ENCODE measurements at regions not wholly inside any gene's neighbourhood (a gene's known extent, or its start where the extent isn't known, plus 50 kb on each side); places are given as distances from the start of the nearest gene placed in this dataset.
"Not testable (repeated sequence)": the region's sequence is repeated elsewhere in the genome, so short reads cannot be mapped to it uniquely, and the experiment has no call there.

GRCh38 chr1:80565406-80565805, 1235.3 kb upstream of the ADGRL2 start:
- H3K9me3 ChIP-seq (replicated peaks) = no peaks in the 10 kb centered on the region
- intact Hi-C loops (cut with micrococcal nuclease) = no loop called here
- no peaks in the 10 kb centered on the region for H3K36me3 ChIP-seq
- H3K27me3 ChIP-seq (ENCODE audit: low read depth) = no peaks in the 10 kb centered on the region
- TF ChIP-seq, protein P1, sequence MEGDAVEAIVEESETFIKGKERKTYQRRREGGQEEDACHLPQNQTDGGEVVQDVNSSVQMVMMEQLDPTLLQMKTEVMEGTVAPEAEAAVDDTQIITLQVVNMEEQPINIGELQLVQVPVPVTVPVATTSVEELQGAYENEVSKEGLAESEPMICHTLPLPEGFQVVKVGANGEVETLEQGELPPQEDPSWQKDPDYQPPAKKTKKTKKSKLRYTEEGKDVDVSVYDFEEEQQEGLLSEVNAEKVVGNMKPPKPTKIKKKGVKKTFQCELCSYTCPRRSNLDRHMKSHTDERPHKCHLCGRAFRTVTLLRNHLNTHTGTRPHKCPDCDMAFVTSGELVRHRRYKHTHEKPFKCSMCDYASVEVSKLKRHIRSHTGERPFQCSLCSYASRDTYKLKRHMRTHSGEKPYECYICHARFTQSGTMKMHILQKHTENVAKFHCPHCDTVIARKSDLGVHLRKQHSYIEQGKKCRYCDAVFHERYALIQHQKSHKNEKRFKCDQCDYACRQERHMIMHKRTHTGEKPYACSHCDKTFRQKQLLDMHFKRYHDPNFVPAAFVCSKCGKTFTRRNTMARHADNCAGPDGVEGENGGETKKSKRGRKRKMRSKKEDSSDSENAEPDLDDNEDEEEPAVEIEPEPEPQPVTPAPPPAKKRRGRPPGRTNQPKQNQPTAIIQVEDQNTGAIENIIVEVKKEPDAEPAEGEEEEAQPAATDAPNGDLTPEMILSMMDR (IDR thresholded peaks at IDR 0.05; ENCODE audit: borderline replicate concordance) = no peak
- H3K4me3 ChIP-seq = no peak overlapping the region
- no peak overlapping the region for H3K27ac ChIP-seq (replicated peaks)
- DNase-seq = no peak
- no peaks in the 10 kb centered on the region for H3K4me1 ChIP-seq

DNA sequence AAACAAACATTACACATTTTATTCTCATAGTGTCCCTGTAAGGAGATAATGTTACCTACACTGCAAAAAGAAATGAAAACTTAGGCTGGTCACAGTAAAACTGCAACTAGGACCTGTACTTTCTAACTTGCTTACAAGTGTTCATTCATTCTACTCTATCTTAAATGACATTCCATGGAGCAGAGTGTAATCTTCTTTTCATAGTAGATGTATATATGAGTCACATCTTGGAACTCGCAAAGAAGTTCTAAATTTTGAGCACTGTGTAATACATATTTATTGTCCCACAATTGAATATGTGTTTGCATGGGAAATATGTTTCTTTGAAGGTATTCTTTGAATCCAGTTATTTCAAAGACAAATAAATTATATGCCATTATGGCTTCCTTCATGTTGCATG, 1258.5 kb upstream of the ADGRL2 start:
- no peaks in the 10 kb centered on the region for H3K4me1 ChIP-seq
- intact Hi-C loops (cut with micrococcal nuclease) = no loop called here
- H3K27me3 ChIP-seq (ENCODE audit: low read depth) = no peaks in the 10 kb centered on the region
- no peaks in the 10 kb centered on the region for H3K9me3 ChIP-seq (replicated peaks)
- TF ChIP-seq, protein P1 (IDR thresholded peaks at IDR 0.05; ENCODE audit: borderline replicate concordance) = no peak
- no peak overlapping the region for H3K4me3 ChIP-seq
- no peak overlapping the region for H3K27ac ChIP-seq (replicated peaks)
- DNase-seq = no peak
- no peaks in the 10 kb centered on the region for H3K36me3 ChIP-seq

DNA sequence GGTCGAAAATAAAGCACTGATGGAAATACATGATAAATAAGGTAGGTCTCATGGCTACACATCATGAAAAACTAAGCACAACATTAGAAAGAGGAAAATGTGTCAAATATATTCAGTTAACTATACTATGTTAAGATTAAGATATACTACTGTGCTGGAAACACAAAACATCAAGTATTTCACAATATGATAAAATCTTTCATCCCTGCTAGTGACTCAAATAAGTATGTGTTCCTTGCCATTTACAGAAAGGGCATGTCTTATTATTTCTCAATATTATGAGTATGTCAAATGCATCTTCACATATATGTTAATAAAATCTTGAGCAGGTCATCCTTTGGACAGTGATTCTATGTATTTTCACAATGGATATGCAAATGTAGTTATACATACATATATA, 1260.1 kb upstream of the ADGRL2 start:
- DNase-seq = no peak
- Histone ChIP-seq H3K4me3 (no peak overlapping the region), H3K27ac (replicated peaks) (no peak overlapping the region), H3K27me3 (ENCODE audit: low read depth) (no peaks in the 10 kb centered on the region), H3K9me3 (replicated peaks) (no peaks in the 10 kb centered on the region), H3K4me1 (no peaks in the 10 kb centered on the region), H3K36me3 (no peaks in the 10 kb centered on the region)
- TF ChIP-seq, protein P1 (IDR thresholded peaks at IDR 0.05; ENCODE audit: borderline replicate concordance) = no peak
- intact Hi-C loops (cut with micrococcal nuclease) = no loop called here

- no peak for DNase-seq
- H3K27me3 ChIP-seq (ENCODE audit: low read depth) = no peaks in the 10 kb centered on the region
- H3K27ac ChIP-seq (replicated peaks) = no peak overlapping the region
- H3K36me3 ChIP-seq = no peaks in the 10 kb centered on the region
- no peaks in the 10 kb centered on the region for H3K9me3 ChIP-seq (replicated peaks)
- TF ChIP-seq, protein P1 (IDR thresholded peaks at IDR 0.05; ENCODE audit: borderline replicate concordance) = no peak
- H3K4me1 ChIP-seq = no peaks in the 10 kb centered on the region
- intact Hi-C loops (cut with micrococcal nuclease) = no loop called here
- H3K4me3 ChIP-seq = no peak overlapping the region
These were observed 1260.6 kb upstream of the ADGRL2 start for GRCh38 chr1:80540149-80540548.

- H3K4me1 ChIP-seq; H3K9me3 ChIP-seq (replicated peaks); H3K27me3 ChIP-seq (ENCODE audit: low read depth); intact Hi-C loops (cut with micrococcal nuclease); H3K27ac ChIP-seq (replicated peaks); H3K36me3 ChIP-seq; DNase-seq; H3K4me3 ChIP-seq: not testable (repeated sequence)
These were observed 1261.4 kb upstream of the ADGRL2 start for GRCh38 chr1:80539298-80539697.

- no peaks in the 10 kb centered on the region for H3K4me1 ChIP-seq
- TF ChIP-seq, protein P1 (IDR thresholded peaks at IDR 0.05; ENCODE audit: borderline replicate concordance) = no peak
These were observed 1264.3 kb upstream of the ADGRL2 start for GRCh38 chr1:80536461-80536860.

More at GRCh38 chr1:80536461-80536860, 1264.3 kb upstream of the ADGRL2 start:
- Histone ChIP-seq H3K9me3 (replicated peaks) (no peaks in the 10 kb centered on the region), H3K27me3 (ENCODE audit: low read depth) (no peaks in the 10 kb centered on the region), H3K27ac (replicated peaks) (no peak overlapping the region), H3K36me3 (no peaks in the 10 kb centered on the region), H3K4me3 (no peak overlapping the region)
- intact Hi-C loops (cut with micrococcal nuclease) = no loop called here
- DNase-seq = no peak
